ENCODE measurements at regions not wholly inside any gene's neighbourhood (a gene's known extent, or its start where the extent isn't known, plus 50 kb on each side); places are given as distances from the start of the nearest gene placed in this dataset.

- DNase-seq, result no peak
These were observed 139.2 kb downstream of the LINC00632 start for GRCh38 chrX:140848800-140849199.

GRCh38 chrX:140860718-140861117, 141.7 kb upstream of the SPANXB1 start:
- DNase-seq, result no peak

- no peak for DNase-seq
These were observed 135.9 kb upstream of the SPANXB1 start for GRCh38 chrX:140866446-140866845.

GRCh38 chrX:140912606-140913005, 89.8 kb upstream of the SPANXB1 start:
- no peak for DNase-seq

- no peak for DNase-seq
These were observed 88.4 kb upstream of the SPANXB1 start for GRCh38 chrX:140913802-140914501.

- no peak for DNase-seq
These were observed 85.5 kb upstream of the SPANXB1 start for GRCh38 chrX:140916872-140917271.

GRCh38 chrX:140917354-140918115, 84.9 kb upstream of the SPANXB1 start:
- DNase-seq, result no peak

- peak; percentile 28 to 75 for DNase-seq
These were observed 83.9 kb upstream of the SPANXB1 start for GRCh38 chrX:140918398-140919038.

- DNase-seq, result no peak
These were observed 82.0 kb upstream of the SPANXB1 start for GRCh38 chrX:140920416-140920815.

GRCh38 chrX:140923118-140923517, 79.3 kb upstream of the SPANXB1 start:
- no peak for DNase-seq

- no peak for DNase-seq
These were observed 73.7 kb upstream of the SPANXB1 start for GRCh38 chrX:140928739-140929138.

GRCh38 chrX:140933016-140933415, 69.4 kb upstream of the SPANXB1 start:
- DNase-seq, result no peak

GRCh38 chrX:140933874-140934655, 68.3 kb upstream of the SPANXB1 start:
- no peak for DNase-seq

- DNase-seq, result no peak
These were observed 58.9 kb upstream of the SPANXB1 start for GRCh38 chrX:140943513-140943912.

- no peak for DNase-seq
These were observed 57.7 kb upstream of the SPANXB1 start for GRCh38 chrX:140944710-140945109.

GRCh38 chrX:140948827-140949226, 53.6 kb upstream of the SPANXB1 start:
- no peak for DNase-seq

- no peak for DNase-seq
These were observed 53.2 kb upstream of the SPANXB1 start for GRCh38 chrX:140949233-140949632.

All from SW 1271 (cell line).